Endothelial cell of umbilical vein (primary cell): ENCODE measurements at regions not wholly inside any gene's neighbourhood (a gene's known extent, or its start where the extent isn't known, plus 50 kb on each side); places are given as distances from the start of the nearest gene placed in this dataset.

Experiments used
- BruUV-seq: library from RNA; stranded (reverse); fragments of 400-500 nt; replicated peaks from 2 replicates; lab custom pipeline; 2021; lab: Mats Ljungman, UMichigan
- CTCF ChIA-PET: fragments of 300-600, 350-600 bp; sonication (Branson Sonifier 250); formaldehyde crosslinking; loops from one replicate; lab custom pipeline; 2021; ENCODE audit warnings: antibody characterized with exemption, inconsistent platforms; lab: Charles Lee
- POLR2A ChIA-PET: fragments of 300-600, 350-600 bp; sonication (Branson Sonifier 250); formaldehyde crosslinking; loops from one replicate; lab custom pipeline; 2021; ENCODE audit warnings: antibody characterized with exemption, inconsistent platforms; lab: Charles Lee
- DNase-seq: peaks from one replicate; pipeline ENCODE4 v3.0.0-alpha.2; 2011; ENCODE audit warnings: low read depth, low spot score
- FAIRE-seq: peaks from 2 replicates; lab custom pipeline; 2011; peaks lifted over from hg19 to GRCh38; lab: Jason Lieb, UNC
- H2AFZ ChIP-seq: 2 replicates; pipeline ENCODE4 v1.6.0; 2012; ENCODE audit warnings: low read depth, low read length, control low read depth, inconsistent platforms
- H3K27ac ChIP-seq: 2 replicates; pipeline ENCODE4 v1.5.1; 2011; ENCODE audit warnings: low read depth, mild to moderate bottlenecking, control low read depth, low read length, moderate library complexity; ENCODE audit not compliant: insufficient read depth
- H3K27me3 ChIP-seq, 2 experiments: 2 replicates each; pipeline versions ENCODE4 v1.6.0 to v1.6.1; 2011; ENCODE audit warnings: low read length in 2 of 2, mixed read lengths in 1 of 2; ENCODE audit not compliant: control insufficient read depth in 2 of 2, insufficient read depth in 2 of 2
- H3K36me3 ChIP-seq, 2 experiments: 2 replicates in 1 of 2; 3 replicates in 1 of 2; pipeline ENCODE4 v1.5.1; 2011; ENCODE audit warnings: low read length in 2 of 2, mild to moderate bottlenecking in 1 of 2, moderate library complexity in 1 of 2; ENCODE audit not compliant: control insufficient read depth in 2 of 2, insufficient read depth in 2 of 2; ENCODE audit errors: extremely low read depth in 1 of 2
- H3K4me1 ChIP-seq: 3 replicates; pipeline ENCODE4 v1.5.1; 2011; ENCODE audit warnings: mild to moderate bottlenecking, low read length; ENCODE audit not compliant: control insufficient read depth, insufficient read depth; ENCODE audit errors: extremely low read depth
- H3K4me2 ChIP-seq: 2 replicates; pipeline ENCODE4 v1.6.1; 2011; ENCODE audit warnings: low read length, control low read depth, mixed read lengths; ENCODE audit not compliant: insufficient read depth
- H3K4me3 ChIP-seq, 3 experiments: fragments of 200-600 bp in 1 of 3; sonication (generic), shearing (Covaris generic) in 1 of 3; replicated peaks in 1 of 3; 2 replicates each; pipeline ENCODE4 v1.5.1; 2011 to 2016; ENCODE audit warnings: control low read depth in 3 of 3, low read length in 3 of 3, mild to moderate bottlenecking in 2 of 3, inconsistent platforms in 1 of 3, low read depth in 1 of 3, moderate library complexity in 1 of 3; ENCODE audit not compliant: insufficient read depth in 1 of 3
- H3K79me2 ChIP-seq: 2 replicates; pipeline ENCODE4 v1.6.0; 2012; ENCODE audit warnings: low read length, inconsistent platforms; ENCODE audit not compliant: control insufficient read depth, insufficient read depth
- H3K9ac ChIP-seq: replicated peaks from 2 replicates; pipeline ENCODE3; 2011; ENCODE audit warnings: low read length, control low read depth; ENCODE audit not compliant: insufficient read depth; ENCODE audit errors: extremely low read depth
- H3K9me1 ChIP-seq: replicated peaks from 3 replicates; pipeline ENCODE4 v1.6.0; 2011; ENCODE audit warnings: mild to moderate bottlenecking, low read length; ENCODE audit not compliant: control insufficient read depth, insufficient read depth; ENCODE audit errors: extremely low read depth
- H3K9me3 ChIP-seq: replicated peaks from 2 replicates; pipeline ENCODE4 v1.5.1; 2012; ENCODE audit warnings: low read length, inconsistent platforms; ENCODE audit not compliant: control insufficient read depth, insufficient read depth
- H4K20me1 ChIP-seq: replicated peaks from 2 replicates; pipeline ENCODE3; 2011; ENCODE audit warnings: mild to moderate bottlenecking, low read length; ENCODE audit not compliant: control insufficient read depth, insufficient read depth; ENCODE audit errors: extremely low read depth
- EZH2 ChIP-seq: IDR thresholded peaks from 2 replicates; pipeline ENCODE4 v1.6.1; 2012; ENCODE audit warnings: borderline replicate concordance, low read depth, mild to moderate bottlenecking, moderate library complexity, low read length, inconsistent platforms; ENCODE audit not compliant: severe bottlenecking
- FOS ChIP-seq: IDR thresholded peaks from 2 replicates; pipeline ENCODE4 v1.6.1; 2011; ENCODE audit warnings: mild to moderate bottlenecking, low read length, moderate library complexity, borderline replicate concordance; ENCODE audit not compliant: insufficient read depth
- GATA2 ChIP-seq: IDR thresholded peaks from 2 replicates; pipeline ENCODE4 v1.7.0; 2011; ENCODE audit warnings: low read depth, mild to moderate bottlenecking, moderate library complexity, mixed read lengths, low read length; ENCODE audit not compliant: insufficient read length, insufficient read depth
- JUN ChIP-seq: IDR thresholded peaks from 2 replicates; pipeline ENCODE4 v1.6.1; 2011; ENCODE audit warnings: borderline replicate concordance, low read depth; ENCODE audit not compliant: insufficient read length, insufficient read depth
- MYC ChIP-seq: IDR thresholded peaks from one replicate; pipeline ENCODE4 v1.6.1; 2011; ENCODE audit warnings: mild to moderate bottlenecking, low read depth, low read length
- POLR2A ChIP-seq: IDR thresholded peaks from 2 replicates; pipeline ENCODE4 v1.6.1; 2012; ENCODE audit warnings: low read depth, mild to moderate bottlenecking, control low read depth, low read length
- POLR2AphosphoS5 ChIP-seq: IDR thresholded peaks from 2 replicates; pipeline ENCODE4 v1.6.1; 2012; ENCODE audit warnings: low read depth, mild to moderate bottlenecking, control low read depth, low read length, moderate library complexity; ENCODE audit not compliant: insufficient read depth
- dilution Hi-C: fragments of 300-500 bp; cut with MboI; formaldehyde crosslinking; loops from one replicate; pipeline ENCODE4 v1.15.0; 2019; ENCODE audit warnings: low sequenced_read_pairs; ENCODE audit not compliant: extremely low pct_ligation_motif_present
- intact Hi-C: fragments of 100-400 bp; cut with micrococcal nuclease; formaldehyde crosslinking; loops from one replicate; pipeline ENCODE4 v1.10.0; 2022
- TF ChIP-seq, protein P1 (sequence below), 2 donors: IDR thresholded peaks; 1 replicate in 1 of 2; 2 replicates in 1 of 2; pipeline ENCODE4 v1.5.1; 2011; ENCODE audit warnings: low read length in 2 of 2, mild to moderate bottlenecking in 2 of 2, moderate library complexity in 2 of 2, control low read depth in 1 of 2, inconsistent platforms in 1 of 2, low read depth in 1 of 2; ENCODE audit not compliant: insufficient read depth in 1 of 2; ENCODE audit errors: extremely low read depth in 1 of 2
- TF ChIP-seq, protein P2 (sequence below): IDR thresholded peaks from 2 replicates; pipeline ENCODE4 v1.6.1; 2011; ENCODE audit not compliant: insufficient read depth, insufficient read length

DNA sequence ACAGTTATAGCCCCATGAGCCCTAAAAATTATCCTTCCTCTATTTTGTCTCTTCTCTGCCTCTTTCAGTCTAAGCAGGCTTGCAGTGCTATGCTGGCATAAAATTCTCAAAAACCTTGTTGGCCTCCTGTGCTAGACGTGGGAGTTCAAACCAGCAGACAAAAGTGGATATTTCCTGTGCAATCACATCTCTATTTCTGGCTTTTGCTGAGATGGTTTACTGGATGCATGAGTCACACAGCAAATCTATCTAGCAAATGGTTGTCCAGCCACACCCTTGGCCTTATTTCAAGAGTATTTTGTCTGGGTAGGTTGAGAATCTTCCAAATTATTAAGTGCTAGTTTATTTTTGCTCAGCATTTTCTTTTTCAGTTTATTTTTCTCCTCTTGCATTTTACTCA, 370.8 kb downstream of the CDC14C start:
- Histone ChIP-seq H3K9me1 (no peaks in the 10 kb centered on the region), H3K27ac (no peak overlapping the region), H2AFZ (no peak overlapping the region), H3K79me2 (no peaks in the 10 kb centered on the region), H3K27me3 (no peaks in the 10 kb centered on the region), H3K4me3 (no peak overlapping the region), H3K9me3 (peaks cover 2% of the 10 kb centered on the region), H3K4me1 (no peaks in the 10 kb centered on the region), H3K4me2 (no peak overlapping the region), H3K9ac (no peak overlapping the region), H4K20me1 (no peaks in the 10 kb centered on the region), H3K36me3 (no peaks in the 10 kb centered on the region)
- ChIA-PET POLR2A (no interaction called here), CTCF (no interaction called here)
- dilution Hi-C loops (no loop called here), intact Hi-C loops (no loop called here)
- FAIRE-seq (no peak), DNase-seq (no peak)
- no peak for TF ChIP-seq GATA2
- TF ChIP-seq, protein P1, sequence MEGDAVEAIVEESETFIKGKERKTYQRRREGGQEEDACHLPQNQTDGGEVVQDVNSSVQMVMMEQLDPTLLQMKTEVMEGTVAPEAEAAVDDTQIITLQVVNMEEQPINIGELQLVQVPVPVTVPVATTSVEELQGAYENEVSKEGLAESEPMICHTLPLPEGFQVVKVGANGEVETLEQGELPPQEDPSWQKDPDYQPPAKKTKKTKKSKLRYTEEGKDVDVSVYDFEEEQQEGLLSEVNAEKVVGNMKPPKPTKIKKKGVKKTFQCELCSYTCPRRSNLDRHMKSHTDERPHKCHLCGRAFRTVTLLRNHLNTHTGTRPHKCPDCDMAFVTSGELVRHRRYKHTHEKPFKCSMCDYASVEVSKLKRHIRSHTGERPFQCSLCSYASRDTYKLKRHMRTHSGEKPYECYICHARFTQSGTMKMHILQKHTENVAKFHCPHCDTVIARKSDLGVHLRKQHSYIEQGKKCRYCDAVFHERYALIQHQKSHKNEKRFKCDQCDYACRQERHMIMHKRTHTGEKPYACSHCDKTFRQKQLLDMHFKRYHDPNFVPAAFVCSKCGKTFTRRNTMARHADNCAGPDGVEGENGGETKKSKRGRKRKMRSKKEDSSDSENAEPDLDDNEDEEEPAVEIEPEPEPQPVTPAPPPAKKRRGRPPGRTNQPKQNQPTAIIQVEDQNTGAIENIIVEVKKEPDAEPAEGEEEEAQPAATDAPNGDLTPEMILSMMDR (IDR thresholded peaks at IDR 0.05; ENCODE audit: extremely low read depth in 1 of 2, insufficient read depth in 1 of 2, low read depth in 1 of 2, low read length in 2 of 2): no peak
- no TSS peak for BruUV-seq

DNA sequence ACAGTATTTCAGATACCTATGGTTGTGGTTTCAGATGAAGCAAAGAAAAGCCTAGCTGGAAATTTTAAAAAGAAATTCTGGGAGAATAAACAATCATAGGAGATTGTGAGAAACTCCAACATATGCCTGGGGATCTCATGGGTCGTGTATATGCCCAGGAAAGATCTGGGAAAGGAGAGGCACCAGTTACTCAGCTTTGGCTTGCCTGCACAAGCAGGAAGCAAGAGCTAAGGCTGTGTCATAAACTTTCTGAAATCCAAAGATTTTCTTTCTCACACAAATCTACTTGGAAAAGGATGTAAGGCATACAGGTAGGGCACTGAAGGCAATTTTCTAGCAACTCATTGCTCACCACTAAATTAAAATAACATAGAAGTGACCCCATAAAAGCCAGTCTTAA, 373.6 kb downstream of the CDC14C start:
- peaks cover 4% of the 10 kb centered on the region for H3K9me3 ChIP-seq
- no peak for FAIRE-seq
- no peak overlapping the region for H3K27ac ChIP-seq
- ChIA-PET CTCF (no interaction called here), POLR2A (no interaction called here)
- no peak for DNase-seq
- no peaks in the 10 kb centered on the region for H3K79me2 ChIP-seq
- no peak overlapping the region for H3K4me2 ChIP-seq
- intact Hi-C loops: no loop called here
- no peaks in the 10 kb centered on the region for H3K4me1 ChIP-seq
- no peaks in the 10 kb centered on the region for H4K20me1 ChIP-seq
- no TSS peak for BruUV-seq
- no peak overlapping the region for H3K9ac ChIP-seq
- no peaks in the 10 kb centered on the region for H3K36me3 ChIP-seq
- no peaks in the 10 kb centered on the region for H3K9me1 ChIP-seq
- no peaks in the 10 kb centered on the region for H3K27me3 ChIP-seq
- TF ChIP-seq POLR2AphosphoS5: no peak
- TF ChIP-seq POLR2A: no peak
- no peak for TF ChIP-seq MYC
- TF ChIP-seq, protein P1 (IDR thresholded peaks at IDR 0.05; ENCODE audit: extremely low read depth in 1 of 2, insufficient read depth in 1 of 2, low read depth in 1 of 2, low read length in 2 of 2): no peak
- TF ChIP-seq JUN: no peak
- TF ChIP-seq, protein P2, sequence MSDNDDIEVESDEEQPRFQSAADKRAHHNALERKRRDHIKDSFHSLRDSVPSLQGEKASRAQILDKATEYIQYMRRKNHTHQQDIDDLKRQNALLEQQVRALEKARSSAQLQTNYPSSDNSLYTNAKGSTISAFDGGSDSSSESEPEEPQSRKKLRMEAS: no peak
- TF ChIP-seq FOS: no peak
- no peak for TF ChIP-seq GATA2
- no peak for TF ChIP-seq EZH2
- H2AFZ ChIP-seq: no peak overlapping the region
- no peak overlapping the region for H3K4me3 ChIP-seq
- dilution Hi-C loops: no loop called here
